HEK293 (cell line): ENCODE measurements at regions not wholly inside any gene's neighbourhood (a gene's known extent, or its start where the extent isn't known, plus 50 kb on each side); places are given as distances from the start of the nearest gene placed in this dataset.

Experiments used
- CTCF ChIA-PET: fragments of 350-600 bp; formaldehyde crosslinking; extraction: SDS; loops from one replicate; lab custom pipeline; 2021; ENCODE audit warnings: antibody characterized with exemption; lab: Yijun Ruan, JAX
- POLR2A ChIA-PET: fragments of 300-600 bp; formaldehyde crosslinking; extraction: SDS; loops from one replicate; lab custom pipeline; 2020; ENCODE audit warnings: antibody characterized with exemption, inconsistent platforms; lab: Yijun Ruan, JAX
- H3K27ac ChIP-seq: fragments of 200-500 bp; sonication (Bioruptor generic); 2 replicates; pipeline ENCODE4 v1.5.1; 2014; ENCODE audit warnings: low read depth, low read length, control low read depth, inconsistent platforms; ENCODE audit errors: extremely low read depth
- H3K36me3 ChIP-seq, 2 experiments: fragments of 200-500 bp in 1 of 2; sonication (Bioruptor generic) in 1 of 2; 1 replicate in 1 of 2; 2 replicates in 1 of 2; pipeline ENCODE4 v1.5.1; 2014 to 2017; ENCODE audit warnings: inconsistent platforms in 2 of 2, low read length in 2 of 2; ENCODE audit not compliant: control insufficient read depth in 2 of 2, insufficient read depth in 1 of 2
- H3K4me1 ChIP-seq: fragments of 200-500 bp; sonication (Bioruptor generic); 2 replicates; pipeline ENCODE4 v1.5.1; 2014; ENCODE audit warnings: mild to moderate bottlenecking, low read length, inconsistent platforms; ENCODE audit not compliant: control insufficient read depth, insufficient read depth
- H3K4me3 ChIP-seq: 2 replicates; pipeline ENCODE4 v1.5.1; 2011; ENCODE audit warnings: low read depth, mild to moderate bottlenecking, control low read depth, low read length, moderate library complexity
- H3K9me3 ChIP-seq: fragments of 200-500 bp; sonication (Bioruptor generic); 2 replicates; pipeline ENCODE4 v1.5.1; 2014; ENCODE audit warnings: low read depth, low read length, inconsistent platforms; ENCODE audit not compliant: control insufficient read depth, insufficient read depth
- BCL11B ChIP-seq: fragments of 450-650 bp; formaldehyde crosslinking; IDR thresholded peaks from 2 replicates; pipeline ENCODE4 v1.5.1; 2016; ENCODE audit warnings: low read depth, missing biosample characterization, missing genetic modification characterization
- GLIS2 ChIP-seq: fragments of 450-650 bp; formaldehyde crosslinking; IDR thresholded peaks from 2 replicates; pipeline ENCODE4 v1.5.1; 2016; ENCODE audit warnings: missing biosample characterization, missing genetic modification characterization
- KLF16 ChIP-seq: fragments of 450-650 bp; formaldehyde crosslinking; IDR thresholded peaks from 2 replicates; pipeline ENCODE4 v1.5.1; 2017; ENCODE audit warnings: missing biosample characterization, missing genetic modification characterization
- TCF7L2 ChIP-seq: IDR thresholded peaks from 2 replicates; pipeline ENCODE4 v1.6.1; 2011; ENCODE audit warnings: low read depth, mild to moderate bottlenecking, inconsistent platforms, low read length, moderate library complexity, borderline replicate concordance
- ZBTB10 ChIP-seq: fragments of 450-650 bp; formaldehyde crosslinking; IDR thresholded peaks from 2 replicates; pipeline ENCODE4 v1.5.1; 2016; ENCODE audit warnings: missing biosample characterization, missing genetic modification characterization
- ZBTB8A ChIP-seq: fragments of 450-650 bp; formaldehyde crosslinking; IDR thresholded peaks from 2 replicates; pipeline ENCODE4 v1.5.1; 2016; ENCODE audit warnings: missing biosample characterization, missing genetic modification characterization
- ZNF16 ChIP-seq: fragments of 450-650 bp; formaldehyde crosslinking; IDR thresholded peaks from 2 replicates; pipeline ENCODE4 v1.5.1; 2016; ENCODE audit warnings: low read depth, missing biosample characterization, missing genetic modification characterization
- ZNF37A ChIP-seq: fragments of 450-650 bp; IDR thresholded peaks from 2 replicates; pipeline ENCODE4 v1.5.1; 2018; ENCODE audit warnings: missing biosample characterization, missing genetic modification characterization
- ZNF585B ChIP-seq: fragments of 450-650 bp; formaldehyde crosslinking; IDR thresholded peaks from 2 replicates; pipeline ENCODE4 v1.5.1; 2016; ENCODE audit warnings: missing biosample characterization, missing genetic modification characterization
- ZNF610 ChIP-seq: fragments of 450-650 bp; formaldehyde crosslinking; IDR thresholded peaks from 2 replicates; pipeline ENCODE4 v1.5.1; 2016; ENCODE audit warnings: missing biosample characterization, missing genetic modification characterization, borderline replicate concordance
- ZNF645 ChIP-seq: fragments of 450-650 bp; formaldehyde crosslinking; IDR thresholded peaks from 2 replicates; pipeline ENCODE4; 2016; ENCODE audit warnings: missing biosample characterization, missing genetic modification characterization
- ZNF707 ChIP-seq: fragments of 450-650 bp; formaldehyde crosslinking; IDR thresholded peaks from 2 replicates; pipeline ENCODE4 v1.5.1; 2016; ENCODE audit warnings: missing biosample characterization, missing genetic modification characterization
- ZNF830 ChIP-seq: fragments of 450-650 bp; IDR thresholded peaks from 2 replicates; pipeline ENCODE4 v1.5.0; 2018; ENCODE audit warnings: missing biosample characterization, missing genetic modification characterization, low read depth, mild to moderate bottlenecking, moderate library complexity
- ZNF837 ChIP-seq: fragments of 450-650 bp; formaldehyde crosslinking; IDR thresholded peaks from 2 replicates; pipeline ENCODE4 v1.5.1; 2016; ENCODE audit warnings: missing biosample characterization, missing genetic modification characterization
- ZSCAN23 ChIP-seq: fragments of 450-650 bp; formaldehyde crosslinking; IDR thresholded peaks from 2 replicates; pipeline ENCODE4 v1.5.1; 2016; ENCODE audit warnings: missing biosample characterization, missing genetic modification characterization
- ZSCAN30 ChIP-seq: fragments of 450-650 bp; IDR thresholded peaks from 2 replicates; pipeline ENCODE4 v1.5.1; 2018; ENCODE audit warnings: missing biosample characterization, mild to moderate bottlenecking, missing genetic modification characterization, moderate library complexity
- TF ChIP-seq, protein P1 (sequence below): fragments of 450-650 bp; formaldehyde crosslinking; IDR thresholded peaks from 2 replicates; pipeline ENCODE4 v1.5.1; 2016; ENCODE audit warnings: missing biosample characterization, missing genetic modification characterization, borderline replicate concordance
- TF ChIP-seq, protein P2 (sequence below): fragments of 450-650 bp; formaldehyde crosslinking; IDR thresholded peaks from 2 replicates; pipeline ENCODE4 v1.5.1; 2016; ENCODE audit warnings: missing biosample characterization, missing genetic modification characterization
- TF ChIP-seq, protein P3 (sequence below): fragments of 450-650 bp; formaldehyde crosslinking; IDR thresholded peaks from 2 replicates; pipeline ENCODE4 v1.5.1; 2016; ENCODE audit warnings: missing biosample characterization, missing genetic modification characterization

DNA sequence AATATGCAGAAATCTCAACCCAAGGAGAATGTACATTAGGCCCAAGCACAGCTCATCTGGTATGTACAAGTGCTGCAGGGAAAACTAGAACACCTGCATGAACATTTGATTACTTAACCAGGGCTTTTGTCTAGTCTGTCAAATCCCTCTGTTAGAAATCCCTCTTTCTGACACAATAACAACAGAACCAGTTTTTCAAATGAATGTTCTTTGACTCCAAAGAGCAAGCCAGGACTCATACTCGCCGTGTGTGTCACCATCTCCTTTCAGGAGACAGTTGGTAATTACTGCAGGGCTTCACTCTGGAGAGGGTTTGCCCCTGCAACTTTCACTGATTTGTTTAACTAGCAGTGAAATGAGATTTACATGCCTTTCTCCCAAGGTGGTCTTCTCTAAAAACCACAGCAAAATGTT, 143.0 kb upstream of the FAM241A start:
- Histone ChIP-seq H3K9me3 (no peaks in the 10 kb centered on the region), H3K36me3 (no peaks in the 10 kb centered on the region), H3K27ac (no peak overlapping the region), H3K4me1 (no peaks in the 10 kb centered on the region), H3K4me3 (no peak overlapping the region)
- POLR2A ChIA-PET = no interaction called here
- TF ChIP-seq, protein P1, sequence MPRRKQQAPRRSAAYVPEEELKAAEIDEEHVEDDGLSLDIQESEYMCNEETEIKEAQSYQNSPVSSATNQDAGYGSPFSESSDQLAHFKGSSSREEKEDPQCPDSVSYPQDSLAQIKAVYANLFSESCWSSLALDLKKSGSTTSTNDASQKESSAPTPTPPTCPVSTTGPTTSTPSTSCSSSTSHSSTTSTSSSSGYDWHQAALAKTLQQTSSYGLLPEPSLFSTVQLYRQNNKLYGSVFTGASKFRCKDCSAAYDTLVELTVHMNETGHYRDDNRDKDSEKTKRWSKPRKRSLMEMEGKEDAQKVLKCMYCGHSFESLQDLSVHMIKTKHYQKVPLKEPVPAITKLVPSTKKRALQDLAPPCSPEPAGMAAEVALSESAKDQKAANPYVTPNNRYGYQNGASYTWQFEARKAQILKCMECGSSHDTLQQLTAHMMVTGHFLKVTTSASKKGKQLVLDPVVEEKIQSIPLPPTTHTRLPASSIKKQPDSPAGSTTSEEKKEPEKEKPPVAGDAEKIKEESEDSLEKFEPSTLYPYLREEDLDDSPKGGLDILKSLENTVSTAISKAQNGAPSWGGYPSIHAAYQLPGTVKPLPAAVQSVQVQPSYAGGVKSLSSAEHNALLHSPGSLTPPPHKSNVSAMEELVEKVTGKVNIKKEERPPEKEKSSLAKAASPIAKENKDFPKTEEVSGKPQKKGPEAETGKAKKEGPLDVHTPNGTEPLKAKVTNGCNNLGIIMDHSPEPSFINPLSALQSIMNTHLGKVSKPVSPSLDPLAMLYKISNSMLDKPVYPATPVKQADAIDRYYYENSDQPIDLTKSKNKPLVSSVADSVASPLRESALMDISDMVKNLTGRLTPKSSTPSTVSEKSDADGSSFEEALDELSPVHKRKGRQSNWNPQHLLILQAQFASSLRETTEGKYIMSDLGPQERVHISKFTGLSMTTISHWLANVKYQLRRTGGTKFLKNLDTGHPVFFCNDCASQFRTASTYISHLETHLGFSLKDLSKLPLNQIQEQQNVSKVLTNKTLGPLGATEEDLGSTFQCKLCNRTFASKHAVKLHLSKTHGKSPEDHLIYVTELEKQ (tag by site-specific recombination) = no peak
- TF ChIP-seq ZNF707 (tag by site-specific recombination) = no peak
- TF ChIP-seq ZNF830 = no peak
- no peak for TF ChIP-seq TCF7L2
- TF ChIP-seq ZNF610 (tag by site-specific recombination) = no peak
- TF ChIP-seq ZNF585B = no peak
- no peak for TF ChIP-seq ZNF37A (tag by site-specific recombination)
- no peak for TF ChIP-seq ZNF16
- no peak for TF ChIP-seq BCL11B (tag by site-specific recombination)
- TF ChIP-seq, protein P2, sequence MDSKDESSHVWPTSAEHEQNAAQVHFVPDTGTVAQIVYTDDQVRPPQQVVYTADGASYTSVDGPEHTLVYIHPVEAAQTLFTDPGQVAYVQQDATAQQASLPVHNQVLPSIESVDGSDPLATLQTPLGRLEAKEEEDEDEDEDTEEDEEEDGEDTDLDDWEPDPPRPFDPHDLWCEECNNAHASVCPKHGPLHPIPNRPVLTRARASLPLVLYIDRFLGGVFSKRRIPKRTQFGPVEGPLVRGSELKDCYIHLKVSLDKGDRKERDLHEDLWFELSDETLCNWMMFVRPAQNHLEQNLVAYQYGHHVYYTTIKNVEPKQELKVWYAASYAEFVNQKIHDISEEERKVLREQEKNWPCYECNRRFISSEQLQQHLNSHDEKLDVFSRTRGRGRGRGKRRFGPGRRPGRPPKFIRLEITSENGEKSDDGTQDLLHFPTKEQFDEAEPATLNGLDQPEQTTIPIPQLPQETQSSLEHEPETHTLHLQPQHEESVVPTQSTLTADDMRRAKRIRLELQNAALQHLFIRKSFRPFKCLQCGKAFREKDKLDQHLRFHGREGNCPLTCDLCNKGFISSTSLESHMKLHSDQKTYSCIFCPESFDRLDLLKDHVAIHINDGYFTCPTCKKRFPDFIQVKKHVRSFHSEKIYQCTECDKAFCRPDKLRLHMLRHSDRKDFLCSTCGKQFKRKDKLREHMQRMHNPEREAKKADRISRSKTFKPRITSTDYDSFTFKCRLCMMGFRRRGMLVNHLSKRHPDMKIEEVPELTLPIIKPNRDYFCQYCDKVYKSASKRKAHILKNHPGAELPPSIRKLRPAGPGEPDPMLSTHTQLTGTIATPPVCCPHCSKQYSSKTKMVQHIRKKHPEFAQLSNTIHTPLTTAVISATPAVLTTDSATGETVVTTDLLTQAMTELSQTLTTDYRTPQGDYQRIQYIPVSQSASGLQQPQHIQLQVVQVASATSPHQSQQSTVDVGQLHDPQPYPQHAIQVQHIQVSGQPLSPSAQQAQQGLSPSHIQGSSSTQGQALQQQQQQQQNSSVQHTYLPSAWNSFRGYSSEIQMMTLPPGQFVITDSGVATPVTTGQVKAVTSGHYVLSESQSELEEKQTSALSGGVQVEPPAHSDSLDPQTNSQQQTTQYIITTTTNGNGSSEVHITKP = no peak
- TF ChIP-seq ZNF837 (tag by site-specific recombination) = no peak
- CTCF ChIA-PET = interaction anchor here (1.6 kb wide), 1 partner anchor 58 kb away, joined by 5 read pairs; no protein-coding TSS in a partner anchor

GRCh38 chr4:112003231-112003907, 141.9 kb upstream of the FAM241A start:
- Histone ChIP-seq H3K9me3 (no peaks in the 10 kb centered on the region), H3K27ac (no peak overlapping the region), H3K4me3 (no peak overlapping the region), H3K36me3 (no peaks in the 10 kb centered on the region), H3K4me1 (no peaks in the 10 kb centered on the region)
- POLR2A ChIA-PET = no interaction called here
- CTCF ChIA-PET = interaction anchor here (0.7 kb wide), 1 partner anchor 393 kb away, joined by 3 read pairs; no protein-coding TSS in a partner anchor
- TF ChIP-seq ZSCAN30 = no peak
- no peak for TF ChIP-seq GLIS2 (tag by site-specific recombination)
- TF ChIP-seq ZSCAN23 (tag by site-specific recombination) = no peak
- TF ChIP-seq, protein P3, sequence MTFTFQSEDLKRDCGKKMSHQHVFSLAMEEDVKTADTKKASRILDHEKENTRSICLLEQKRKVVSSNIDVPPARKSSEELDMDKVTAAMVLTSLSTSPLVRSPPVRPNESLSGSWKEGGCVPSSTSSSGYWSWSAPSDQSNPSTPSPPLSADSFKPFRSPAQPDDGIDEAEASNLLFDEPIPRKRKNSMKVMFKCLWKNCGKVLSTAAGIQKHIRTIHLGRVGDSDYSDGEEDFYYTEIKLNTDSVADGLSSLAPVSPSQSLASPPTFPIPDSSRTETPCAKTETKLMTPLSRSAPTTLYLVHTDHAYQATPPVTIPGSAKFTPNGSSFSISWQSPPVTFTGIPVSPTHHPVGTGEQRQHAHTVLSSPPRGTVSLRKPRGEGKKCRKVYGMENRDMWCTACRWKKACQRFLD (tag by site-specific recombination) = no peak
- no peak for TF ChIP-seq KLF16 (tag by site-specific recombination)
- no peak for TF ChIP-seq ZNF645 (tag by site-specific recombination)
- no peak for TF ChIP-seq ZBTB8A
- no peak for TF ChIP-seq ZBTB10 (tag by site-specific recombination)
